Heart left ventricle (tissue), 16 donors: ENCODE measurements at regions not wholly inside any gene's neighbourhood (a gene's known extent, or its start where the extent isn't known, plus 50 kb on each side); places are given as distances from the start of the nearest gene placed in this dataset.

Experiments used
- ATAC-seq, 4 donors: fragments of 200-7000 bp; cut with Tn5 transposase; one replicate each; pipeline ENCODE4 v1.9.1; 2020 to 2022; ENCODE audit warnings: moderate library complexity in 4 of 4, mild to moderate bottlenecking in 3 of 4, moderate number of reproducible peaks in 1 of 4
- DNase-seq, 5 donors: peaks; one replicate each; pipeline ENCODE4 v3.0.0-alpha.2; 2020
- H3K27ac ChIP-seq, 12 donors: fragments of 200-600 bp; sonication (generic) in 4 of 12; one replicate each; pipeline versions ENCODE4 v1.5.0 to v1.8.0; 2016 to 2022; ENCODE audit warnings: mild to moderate bottlenecking in 2 of 12
- H3K27me3 ChIP-seq, 9 donors: fragments of 200-600 bp; sonication (generic) in 2 of 9; one replicate each; pipeline versions ENCODE4 v1.5.1 to v1.8.0; 2016 to 2022; ENCODE audit warnings: mild to moderate bottlenecking in 3 of 9
- H3K36me3 ChIP-seq, 9 donors: fragments of 200-600 bp; sonication (generic) in 2 of 9; one replicate each; pipeline versions ENCODE4 v1.5.0 to v1.8.0; 2018 to 2022; ENCODE audit warnings: mild to moderate bottlenecking in 2 of 9
- H3K4me1 ChIP-seq, 12 donors: fragments of 200-600 bp; sonication (generic) in 4 of 12; one replicate each; pipeline versions ENCODE4 v1.5.0 to v1.8.0; 2016 to 2022; ENCODE audit warnings: mild to moderate bottlenecking in 3 of 12
- H3K4me3 ChIP-seq, 12 donors: fragments of 200-600 bp; sonication (generic) in 4 of 12; one replicate each; pipeline versions ENCODE4 v1.5.0 to v1.8.0; 2017 to 2022; ENCODE audit warnings: mild to moderate bottlenecking in 9 of 12, moderate library complexity in 4 of 12
- H3K9me3 ChIP-seq, 12 donors: fragments of 200-600 bp; sonication (generic) in 4 of 12; one replicate each; pipeline versions ENCODE4 v1.5.0 to v1.8.0; 2016 to 2022; ENCODE audit warnings: mild to moderate bottlenecking in 1 of 12
- CTCF ChIP-seq, 12 donors: fragments of 200-600 bp; sonication (generic) in 4 of 12; IDR thresholded peaks; one replicate each; pipeline versions ENCODE4 v1.5.0 to v1.8.0; 2018 to 2022; ENCODE audit warnings: antibody characterized with exemption in 12 of 12, mild to moderate bottlenecking in 5 of 12
- POLR2A ChIP-seq, 2 donors: fragments of 450-650 bp; IDR thresholded peaks; one replicate each; pipeline ENCODE4 v1.6.1; 2017; ENCODE audit warnings: antibody characterized with exemption in 2 of 2, mild to moderate bottlenecking in 2 of 2, moderate library complexity in 2 of 2
- WGBS, 4 donors: extraction: QIAGEN DNeasy Blood & Tissue Kit in 2 of 4; methylation state at CpG; one replicate each; pipeline versions ENCODE4 v1.1.5 to v1.1.7; 2013 to 2018; 5-methylcytosine and 5-hydroxymethylcytosine counted together
- intact Hi-C, 10 donors: fragments of 100-400 bp; cut with DNase I; formaldehyde crosslinking; loops; one replicate each; pipeline versions ENCODE4 v1.11.1 to v1.14.2; 2022
- donor health status: ischemic (EF 13 %, LVEDD 7.1; RV severe dilation, severe dysfunction).
- donor health status: healthy with polysubstance abuse.
- donor health status: DM: no; HTN: yes; CAD: no.
- donor health status: DM: no; HTN: no; CAD: no.
- donor health status: ischemic (EF 25% LVEDD 6.9; RV normal size, moderate dysfunction).
- donor health status: ischemic (EF 25% LVEDD 5.7; RV mildly dilated, moderate dysfunction).
- donor health status: healthy.
- donor health status: DM: yes; HTN: yes; CAD: no.
- donor health status: ischemic (EF 35%, LVEDD 5.7; RV mildly dilated, moderate dysfunction).
- donor health status: nonischemic (EF 11% LVEDD 7.7; RV severe dilation, severe dysfunction).
- donor health status: DM: yes; HTN: yes; CAD: no.
- donor health status: PGD.
- donor health status: ischemic (EF 29% LVEDD 5.4; RV normal size, mild dysfunction).
- donor health status: nonischemic (EF 23%, LVEDD 6.1; RV moderate dilation, normal function).

- H3K36me3 ChIP-seq = no peaks in the 10 kb centered on the region
- H3K9me3 ChIP-seq = peaks cover 0 to 2% (median 0%) of the 10 kb centered on the region in 12 donors
- WGBS, 4 donors = 16 to 28% (median 23%) methylated on average over 9 of the region's 9 CpGs
- DNase-seq (no peak), ATAC-seq (peak in 3 of 4 donors; percentile 68 to 73 (median 72))
- H3K4me3 ChIP-seq = no peak overlapping the region
- no peaks in the 10 kb centered on the region for H3K27me3 ChIP-seq
- H3K27ac ChIP-seq = peak overlapping the region in 6 of 12 donors; percentile 6 to 87 (median 38)
- TF ChIP-seq CTCF (IDR thresholded peaks at IDR 0.05) (no peak), POLR2A (IDR thresholded peaks at IDR 0.05) (no peak)
- H3K4me1 ChIP-seq = peaks cover 0 to 57% (median 22%) of the 10 kb centered on the region in 12 donors
- intact Hi-C loops = no loop called here
Observed at GRCh38 chr5:56735849-56736641, 79.3 kb upstream of the MAP3K1 start.

GRCh38 chr5:56734091-56734694 lies 81.2 kb upstream of the MAP3K1 start:
- Histone ChIP-seq H3K27me3 (no peaks in the 10 kb centered on the region), H3K9me3 (peaks cover 0 to 2% (median 0%) of the 10 kb centered on the region in 12 donors), H3K4me3 (no peak overlapping the region), H3K36me3 (no peaks in the 10 kb centered on the region), H3K27ac (no peak overlapping the region), H3K4me1 (peaks cover 0 to 50% (median 22%) of the 10 kb centered on the region in 12 donors)
- WGBS, 4 donors = 74 to 90% (median 81%) methylated on average over 2 of the region's 2 CpGs
- ATAC-seq = no peak
- TF ChIP-seq POLR2A (IDR thresholded peaks at IDR 0.05) (no peak), CTCF (IDR thresholded peaks at IDR 0.05) (no peak)
- DNase-seq = no peak
- intact Hi-C loops = no loop called here

DNA sequence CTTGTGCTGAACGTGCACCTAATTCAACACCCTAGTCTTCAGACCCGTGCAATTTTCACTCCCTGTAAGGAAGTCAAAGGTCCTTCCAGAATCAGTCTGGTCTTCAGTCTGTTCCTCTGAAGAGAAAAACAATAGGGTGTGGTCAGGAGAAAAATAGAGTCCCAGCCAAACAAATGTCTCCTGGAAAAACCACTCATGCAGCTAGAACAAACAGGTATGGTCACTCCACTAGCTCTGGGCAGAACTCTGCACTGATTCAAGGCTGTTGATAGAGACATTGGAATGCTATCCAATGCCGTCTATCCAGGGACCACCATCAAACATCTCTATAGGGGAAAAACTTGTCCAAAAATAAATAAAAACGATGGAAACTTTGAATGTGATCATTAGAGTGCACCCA lies 81.8 kb upstream of the MAP3K1 start:
- no peak for ATAC-seq

More for the DNA sequence above, 81.8 kb upstream of the MAP3K1 start:
- intact Hi-C loops = no loop called here
- peaks cover 0 to 2% (median 0%) of the 10 kb centered on the region in 12 donors for H3K9me3 ChIP-seq
- H3K4me1 ChIP-seq = peaks cover 0 to 50% (median 22%) of the 10 kb centered on the region in 12 donors
- H3K4me3 ChIP-seq = no peak overlapping the region
- no peak for DNase-seq
- H3K27me3 ChIP-seq = no peaks in the 10 kb centered on the region
- H3K27ac ChIP-seq = no peak overlapping the region
- TF ChIP-seq POLR2A (IDR thresholded peaks at IDR 0.05) (no peak), CTCF (IDR thresholded peaks at IDR 0.05) (no peak)
- H3K36me3 ChIP-seq = no peaks in the 10 kb centered on the region
- 58 to 74% (median 68%) methylated on average over 4 of the region's 4 CpGs for WGBS, 4 donors
